ENCODE measurements at regions not wholly inside any gene's neighbourhood (a gene's known extent, or its start where the extent isn't known, plus 50 kb on each side); places are given as distances from the start of the nearest gene placed in this dataset.

DNA sequence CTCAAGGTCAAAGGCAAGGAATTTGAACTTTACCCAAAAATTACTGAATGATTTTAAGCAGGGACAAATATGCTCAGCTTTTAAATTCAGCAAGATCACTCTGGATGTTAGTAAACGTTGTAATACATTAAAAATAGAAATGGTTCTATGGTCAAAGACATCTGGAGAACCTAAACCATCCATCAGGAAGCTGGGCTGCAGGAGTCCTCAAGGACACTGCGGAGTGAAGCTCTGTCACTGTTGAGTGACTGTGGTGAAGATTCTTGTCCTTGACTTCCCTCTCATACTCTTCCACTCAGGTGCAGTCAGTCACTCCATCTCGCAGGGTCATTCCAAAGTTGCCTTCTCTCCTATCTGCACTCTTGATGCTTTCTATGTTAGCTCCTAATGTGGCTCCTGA is 450.7 kb downstream of the FOXO1 start:
- TF ChIP-seq, protein P1, sequence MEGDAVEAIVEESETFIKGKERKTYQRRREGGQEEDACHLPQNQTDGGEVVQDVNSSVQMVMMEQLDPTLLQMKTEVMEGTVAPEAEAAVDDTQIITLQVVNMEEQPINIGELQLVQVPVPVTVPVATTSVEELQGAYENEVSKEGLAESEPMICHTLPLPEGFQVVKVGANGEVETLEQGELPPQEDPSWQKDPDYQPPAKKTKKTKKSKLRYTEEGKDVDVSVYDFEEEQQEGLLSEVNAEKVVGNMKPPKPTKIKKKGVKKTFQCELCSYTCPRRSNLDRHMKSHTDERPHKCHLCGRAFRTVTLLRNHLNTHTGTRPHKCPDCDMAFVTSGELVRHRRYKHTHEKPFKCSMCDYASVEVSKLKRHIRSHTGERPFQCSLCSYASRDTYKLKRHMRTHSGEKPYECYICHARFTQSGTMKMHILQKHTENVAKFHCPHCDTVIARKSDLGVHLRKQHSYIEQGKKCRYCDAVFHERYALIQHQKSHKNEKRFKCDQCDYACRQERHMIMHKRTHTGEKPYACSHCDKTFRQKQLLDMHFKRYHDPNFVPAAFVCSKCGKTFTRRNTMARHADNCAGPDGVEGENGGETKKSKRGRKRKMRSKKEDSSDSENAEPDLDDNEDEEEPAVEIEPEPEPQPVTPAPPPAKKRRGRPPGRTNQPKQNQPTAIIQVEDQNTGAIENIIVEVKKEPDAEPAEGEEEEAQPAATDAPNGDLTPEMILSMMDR (IDR thresholded peaks at IDR 0.05), result no peak
- no peak for TF ChIP-seq POLR2A (IDR thresholded peaks at IDR 0.05)
- TF ChIP-seq EP300 (IDR thresholded peaks at IDR 0.05), result no peak
